Esophagus muscularis mucosa (tissue), 4 donors: ENCODE measurements at regions not wholly inside any gene's neighbourhood (a gene's known extent, or its start where the extent isn't known, plus 50 kb on each side); places are given as distances from the start of the nearest gene placed in this dataset.
"Not testable (repeated sequence)": the region's sequence is repeated elsewhere in the genome, so short reads cannot be mapped to it uniquely, and the experiment has no call there.

Experiments used
- DNase-seq: peaks from one replicate; pipeline ENCODE4 v3.0.0-alpha.2; 2017; ENCODE audit errors: extremely low spot score
- H3K27ac ChIP-seq, 4 donors: fragments of 200-600 bp; sonication (generic); replicated peaks in 1 of 4; 1 replicate in 3 of 4; 2 replicates in 1 of 4; pipeline ENCODE4 v1.5.1; 2016 to 2019; ENCODE audit warnings: mild to moderate bottlenecking in 1 of 4
- H3K27me3 ChIP-seq, 4 donors: fragments of 200-600 bp; sonication (generic); one replicate each; pipeline versions ENCODE4 v1.5.1 to v1.6.0; 2016 to 2019
- H3K36me3 ChIP-seq, 4 donors: fragments of 200-600 bp; sonication (generic); one replicate each; pipeline ENCODE4 v1.5.1; 2016 to 2019
- H3K4me1 ChIP-seq, 4 donors: fragments of 200-600 bp; sonication (generic); one replicate each; pipeline ENCODE4 v1.5.1; 2016 to 2019
- H3K4me3 ChIP-seq, 4 donors: fragments of 200-600 bp; sonication (generic); 1 replicate in 2 of 4; 2 replicates in 2 of 4; pipeline ENCODE4 v1.5.1; 2016 to 2019; ENCODE audit warnings: mild to moderate bottlenecking in 4 of 4, moderate library complexity in 1 of 4
- H3K9me3 ChIP-seq, 4 donors: fragments of 200-600 bp; sonication (generic); 1 replicate in 3 of 4; 2 replicates in 1 of 4; pipeline ENCODE4 v1.5.1; 2016 to 2019
- EP300 ChIP-seq: sonication (generic); formaldehyde crosslinking; IDR thresholded peaks from one replicate; pipeline ENCODE4 v1.6.1; 2017; ENCODE audit warnings: antibody characterized with exemption
- POLR2A ChIP-seq: fragments of 450-650 bp; IDR thresholded peaks from one replicate; pipeline ENCODE4 v1.6.1; 2017; ENCODE audit warnings: antibody characterized with exemption, moderate library complexity, mild to moderate bottlenecking, low read depth
- POLR2AphosphoS5 ChIP-seq, 2 donors: sonication (generic); formaldehyde crosslinking; IDR thresholded peaks; one replicate each; pipeline ENCODE4 v1.6.1; 2017; ENCODE audit warnings: antibody characterized with exemption in 2 of 2
- WGBS: methylation state at CpG from one replicate; pipeline ENCODE4 v1.1.5; 2018; 5-methylcytosine and 5-hydroxymethylcytosine counted together
- intact Hi-C: fragments of 100-400 bp; cut with DNase I; formaldehyde crosslinking; loops from one replicate; pipeline ENCODE4 v1.15.1; 2023
- TF ChIP-seq, protein P1 (sequence below), 3 experiments: fragments of 200-600 bp in 2 of 3; fragments of 450-650 bp in 1 of 3; sonication (generic) in 2 of 3; IDR thresholded peaks; one replicate each; pipeline ENCODE4 v1.5.1; 2017 to 2019; ENCODE audit warnings: antibody characterized with exemption in 3 of 3, mild to moderate bottlenecking in 2 of 3, moderate library complexity in 1 of 3

- Histone ChIP-seq H3K9me3 (no peaks in the 10 kb centered on the region), H3K27me3 (no peaks in the 10 kb centered on the region), H3K27ac (no peak overlapping the region), H3K4me1 (no peaks in the 10 kb centered on the region), H3K36me3 (no peaks in the 10 kb centered on the region), H3K4me3 (no peak overlapping the region)
- TF ChIP-seq EP300 (no peak), POLR2A (no peak), POLR2AphosphoS5 (IDR thresholded peaks at IDR 0.05) (no peak)
- TF ChIP-seq, protein P1, sequence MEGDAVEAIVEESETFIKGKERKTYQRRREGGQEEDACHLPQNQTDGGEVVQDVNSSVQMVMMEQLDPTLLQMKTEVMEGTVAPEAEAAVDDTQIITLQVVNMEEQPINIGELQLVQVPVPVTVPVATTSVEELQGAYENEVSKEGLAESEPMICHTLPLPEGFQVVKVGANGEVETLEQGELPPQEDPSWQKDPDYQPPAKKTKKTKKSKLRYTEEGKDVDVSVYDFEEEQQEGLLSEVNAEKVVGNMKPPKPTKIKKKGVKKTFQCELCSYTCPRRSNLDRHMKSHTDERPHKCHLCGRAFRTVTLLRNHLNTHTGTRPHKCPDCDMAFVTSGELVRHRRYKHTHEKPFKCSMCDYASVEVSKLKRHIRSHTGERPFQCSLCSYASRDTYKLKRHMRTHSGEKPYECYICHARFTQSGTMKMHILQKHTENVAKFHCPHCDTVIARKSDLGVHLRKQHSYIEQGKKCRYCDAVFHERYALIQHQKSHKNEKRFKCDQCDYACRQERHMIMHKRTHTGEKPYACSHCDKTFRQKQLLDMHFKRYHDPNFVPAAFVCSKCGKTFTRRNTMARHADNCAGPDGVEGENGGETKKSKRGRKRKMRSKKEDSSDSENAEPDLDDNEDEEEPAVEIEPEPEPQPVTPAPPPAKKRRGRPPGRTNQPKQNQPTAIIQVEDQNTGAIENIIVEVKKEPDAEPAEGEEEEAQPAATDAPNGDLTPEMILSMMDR (IDR thresholded peaks at IDR 0.05): no peak
- intact Hi-C loops: no loop called here
- DNase-seq: no peak
These were observed 918.9 kb downstream of the DTWD2 start for GRCh38 chr5:118069452-118069851.

DNA sequence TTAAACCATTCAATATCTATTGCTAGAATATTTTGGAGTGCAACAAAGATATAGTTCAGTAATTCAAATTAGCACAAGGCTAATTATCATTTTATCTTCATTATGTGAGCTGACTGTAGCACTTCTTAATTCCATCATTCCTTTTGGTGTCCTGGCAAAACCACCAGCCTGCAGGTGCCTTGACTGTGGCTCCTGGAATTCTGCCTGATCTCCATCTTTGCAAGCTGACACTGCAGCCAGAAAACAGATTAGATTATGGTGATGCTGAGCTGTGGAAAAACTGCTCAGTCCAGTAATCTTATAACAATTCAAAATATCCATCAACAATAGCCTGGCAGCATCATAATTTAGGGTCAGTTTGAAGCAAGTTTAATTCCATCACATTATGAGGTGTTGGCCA lies 919.5 kb downstream of the DTWD2 start:
- no peaks in the 10 kb centered on the region for H3K9me3 ChIP-seq
- intact Hi-C loops: no loop called here
- no peak for DNase-seq
- no peaks in the 10 kb centered on the region for H3K4me1 ChIP-seq
- H3K27ac ChIP-seq: no peak overlapping the region
- H3K4me3 ChIP-seq: no peak overlapping the region
- H3K36me3 ChIP-seq: no peaks in the 10 kb centered on the region
- TF ChIP-seq POLR2AphosphoS5 (IDR thresholded peaks at IDR 0.05) (no peak), POLR2A (no peak), EP300 (no peak)
- TF ChIP-seq, protein P1 (IDR thresholded peaks at IDR 0.05): no peak
- no peaks in the 10 kb centered on the region for H3K27me3 ChIP-seq

DNA sequence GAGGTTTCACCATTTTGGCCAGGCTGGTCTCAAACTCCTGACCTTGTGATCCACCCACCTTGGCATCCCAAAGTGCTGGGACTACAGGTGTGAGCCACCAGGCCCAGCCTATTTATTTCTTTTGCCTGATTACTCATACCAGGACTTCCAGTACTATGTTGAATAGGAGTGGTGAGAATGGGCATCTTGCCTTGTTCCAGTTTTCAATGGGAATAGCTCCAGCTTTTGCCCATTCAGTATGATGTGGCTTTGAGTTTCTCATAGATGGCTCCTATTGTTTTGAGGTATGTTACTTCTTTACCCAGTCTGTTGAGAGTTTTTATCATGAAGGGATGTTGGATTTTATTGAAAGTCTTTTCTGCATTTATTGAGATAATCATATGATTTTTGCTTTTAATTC lies 924.5 kb downstream of the DTWD2 start:
- H3K27me3 ChIP-seq, DNase-seq, intact Hi-C loops, H3K27ac ChIP-seq, H3K4me3 ChIP-seq, H3K4me1 ChIP-seq, H3K9me3 ChIP-seq, H3K36me3 ChIP-seq: not testable (repeated sequence)

DNA sequence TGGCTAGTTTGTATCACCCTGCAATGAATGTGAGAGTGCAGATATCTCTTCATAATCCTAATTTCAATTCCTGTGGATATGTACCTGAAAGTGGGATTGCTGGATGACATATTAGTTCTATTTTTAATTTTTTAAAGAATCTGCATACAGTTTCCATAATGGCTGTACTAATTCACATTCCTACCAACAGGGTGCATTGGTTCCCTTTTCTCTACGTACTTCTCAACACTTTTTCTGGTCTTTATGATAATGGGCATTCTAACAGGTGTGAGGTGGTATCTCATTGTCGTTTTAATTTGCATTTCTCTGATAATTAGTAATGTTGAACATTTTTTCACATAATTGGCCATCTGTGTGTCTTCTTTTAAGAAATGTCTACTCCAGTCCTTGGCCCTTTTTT lies 927.5 kb downstream of the DTWD2 start:
- Histone ChIP-seq H3K9me3 (no peaks in the 10 kb centered on the region), H3K4me1 (no peaks in the 10 kb centered on the region), H3K4me3 (no peak overlapping the region), H3K36me3 (no peaks in the 10 kb centered on the region), H3K27ac (no peak overlapping the region), H3K27me3 (no peaks in the 10 kb centered on the region)
- TF ChIP-seq, protein P1 (IDR thresholded peaks at IDR 0.05): peak in 1 of 3 experiments; percentile 3
- TF ChIP-seq POLR2AphosphoS5 (IDR thresholded peaks at IDR 0.05): no peak
- no peak for TF ChIP-seq POLR2A
- no peak for DNase-seq
- 78% methylated on average over 2 of the region's 2 CpGs for WGBS
- intact Hi-C loops: no loop called here

DNA sequence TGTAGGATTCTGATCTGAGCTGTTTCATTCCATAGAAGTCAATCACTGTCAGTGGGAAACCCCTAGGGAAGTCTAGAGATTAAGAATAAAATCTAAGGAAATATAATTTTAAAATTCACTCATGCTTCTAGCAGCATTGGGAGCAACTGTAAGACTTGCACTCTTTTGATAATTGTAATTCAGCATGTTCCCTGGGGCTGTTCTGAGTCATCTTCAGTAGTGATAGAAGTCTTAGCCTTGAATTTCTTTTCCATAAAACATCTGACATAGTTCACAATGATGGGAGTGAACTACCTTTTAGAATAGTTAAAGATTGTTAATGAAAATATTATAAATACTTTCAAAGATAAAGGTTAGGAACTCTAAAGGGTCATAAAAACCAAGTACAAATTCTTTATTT lies 935.8 kb downstream of the DTWD2 start:
- intact Hi-C loops: no loop called here
- Histone ChIP-seq H3K4me3 (no peak overlapping the region), H3K36me3 (no peaks in the 10 kb centered on the region)

More for the DNA sequence above, 935.8 kb downstream of the DTWD2 start:
- Histone ChIP-seq H3K9me3 (no peaks in the 10 kb centered on the region), H3K27ac (no peak overlapping the region), H3K4me1 (no peaks in the 10 kb centered on the region), H3K27me3 (no peaks in the 10 kb centered on the region)
- no peak for DNase-seq
- TF ChIP-seq, protein P1 (IDR thresholded peaks at IDR 0.05): no peak
- TF ChIP-seq EP300: no peak
